HG03139 (cell line): ENCODE measurements at regions not wholly inside any gene's neighbourhood (a gene's known extent, or its start where the extent isn't known, plus 50 kb on each side); places are given as distances from the start of the nearest gene placed in this dataset.

Experiments used
- ATAC-seq: cut with Tn5 transposase; IDR thresholded peaks from one replicate; pipeline ENCODE4 v1.9.1; 2021; ENCODE audit not compliant: unreplicated experiment

DNA sequence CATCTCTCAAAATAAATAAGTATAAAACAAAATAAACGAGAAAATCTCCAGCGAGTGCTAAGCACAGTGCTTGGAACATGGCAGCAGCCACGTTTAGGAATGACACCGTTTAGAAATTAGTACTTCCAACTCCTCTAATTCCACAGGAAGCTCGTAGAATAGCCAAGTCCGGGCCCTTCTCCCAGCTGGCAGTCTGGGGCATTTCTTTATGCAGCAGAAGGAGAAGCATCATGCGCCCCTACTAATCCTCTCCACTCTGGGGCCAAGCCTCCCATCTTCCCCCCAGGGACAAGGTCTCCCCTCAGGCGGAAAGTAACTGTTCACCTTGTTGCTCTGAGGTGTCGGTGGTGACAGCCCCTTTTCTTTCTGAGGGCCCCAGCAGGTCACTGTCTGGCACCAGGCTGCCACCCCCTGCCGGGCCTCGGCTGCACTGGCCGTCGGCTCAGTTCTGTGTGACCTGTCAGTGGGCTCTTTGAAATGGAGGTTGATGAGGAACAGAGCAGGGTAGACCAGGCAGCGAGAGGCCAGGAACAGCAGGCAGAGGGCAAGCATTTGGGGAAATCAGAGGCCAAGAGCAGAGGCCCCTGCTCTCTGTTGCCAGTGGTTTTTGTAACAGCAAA lies 113.5 kb upstream of the WWC1 start:
- no peak for ATAC-seq

DNA sequence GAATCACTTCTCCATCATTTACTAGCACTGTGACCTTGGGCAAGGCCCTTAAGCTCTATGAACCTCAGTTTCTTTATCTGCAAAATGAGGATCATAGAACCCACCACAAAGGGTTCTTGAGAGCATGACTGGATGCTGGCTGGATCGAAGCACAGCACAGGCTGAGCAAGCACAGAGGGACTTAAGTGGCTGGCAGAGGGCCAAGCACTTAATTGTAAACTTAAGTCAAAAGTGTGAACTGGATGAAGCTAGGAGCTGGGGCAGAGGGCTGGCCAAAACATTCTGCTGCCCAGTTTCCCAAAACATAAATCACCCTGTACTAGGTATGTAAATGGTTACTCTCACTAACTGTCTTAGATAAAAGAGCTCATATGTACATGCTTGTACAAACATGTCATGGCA lies 112.3 kb upstream of the WWC1 start:
- no peak for ATAC-seq

DNA sequence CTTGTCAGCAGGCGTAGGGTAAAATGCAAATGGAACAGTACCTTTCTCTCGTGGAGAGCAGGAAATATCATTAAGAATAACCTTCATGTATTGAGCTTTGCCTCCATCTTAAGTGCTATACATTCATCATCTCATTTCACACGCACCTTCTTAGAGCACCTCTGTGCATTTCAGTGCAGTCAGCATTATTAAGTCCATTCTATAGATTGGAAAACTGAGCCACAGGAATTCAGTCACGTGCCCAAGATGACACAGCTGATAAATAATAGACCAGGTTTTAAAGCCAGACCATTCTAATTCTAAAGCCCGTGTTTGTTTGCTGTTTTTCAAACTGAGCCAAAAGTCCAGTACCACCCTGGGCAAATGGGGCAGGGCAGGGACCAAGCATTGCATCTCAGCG lies 109.2 kb upstream of the WWC1 start:
- ATAC-seq: no peak

DNA sequence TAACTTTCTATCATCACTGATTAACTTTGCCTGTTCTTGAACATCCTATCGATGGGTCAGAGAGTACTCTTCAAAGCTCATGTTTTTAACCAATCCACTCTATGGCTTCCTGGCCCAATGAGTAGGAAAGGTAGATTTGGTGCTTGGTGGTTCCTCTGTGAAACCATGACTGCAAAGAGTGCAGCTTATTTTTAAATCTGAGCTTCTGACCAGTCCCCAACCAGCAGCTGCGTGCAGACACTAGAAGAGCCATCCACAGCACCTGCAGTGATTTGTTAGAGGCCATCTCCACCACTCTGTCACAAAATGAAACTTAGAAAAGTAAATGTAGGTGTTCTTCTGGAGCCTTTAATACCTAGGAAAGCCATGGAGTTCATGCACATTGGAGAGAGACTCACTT lies 107.3 kb upstream of the WWC1 start:
- no peak for ATAC-seq

DNA sequence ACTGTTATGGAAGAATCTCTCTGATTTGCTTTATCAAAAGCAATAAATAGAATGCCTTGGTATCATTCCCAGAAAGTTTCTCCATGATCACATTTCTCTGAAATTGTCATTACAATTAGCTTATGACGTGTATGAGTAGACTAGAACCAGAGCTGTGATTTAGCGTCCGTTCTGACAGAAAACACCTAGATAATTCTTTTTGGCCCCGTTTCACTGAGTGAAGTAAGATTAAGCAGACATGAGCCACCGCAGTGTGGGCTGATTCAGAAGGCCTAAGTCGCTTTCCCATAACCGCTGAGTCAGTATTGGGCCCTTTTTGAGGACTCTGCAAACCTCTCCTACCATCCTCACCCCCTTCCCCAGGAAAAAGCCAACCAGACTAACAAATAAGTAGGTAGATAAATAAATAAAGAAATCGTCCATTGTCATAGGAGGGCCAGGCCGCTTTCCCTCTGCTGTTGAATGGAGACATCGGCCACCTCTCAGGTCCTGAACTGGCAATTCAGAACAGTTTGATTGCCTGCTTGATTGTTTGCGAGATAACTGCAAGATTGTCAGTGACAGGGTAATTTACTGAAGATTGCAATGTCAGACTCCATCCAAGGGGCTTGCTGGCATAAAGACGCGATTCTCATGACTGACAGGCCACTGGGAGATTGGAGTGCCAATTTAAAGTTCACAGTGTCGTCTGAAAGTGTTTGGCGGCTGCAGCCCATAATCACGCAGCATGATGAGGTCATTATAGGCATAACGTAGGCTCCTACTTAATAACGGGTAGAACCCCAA lies 105.0 kb upstream of the WWC1 start:
- no peak for ATAC-seq

DNA sequence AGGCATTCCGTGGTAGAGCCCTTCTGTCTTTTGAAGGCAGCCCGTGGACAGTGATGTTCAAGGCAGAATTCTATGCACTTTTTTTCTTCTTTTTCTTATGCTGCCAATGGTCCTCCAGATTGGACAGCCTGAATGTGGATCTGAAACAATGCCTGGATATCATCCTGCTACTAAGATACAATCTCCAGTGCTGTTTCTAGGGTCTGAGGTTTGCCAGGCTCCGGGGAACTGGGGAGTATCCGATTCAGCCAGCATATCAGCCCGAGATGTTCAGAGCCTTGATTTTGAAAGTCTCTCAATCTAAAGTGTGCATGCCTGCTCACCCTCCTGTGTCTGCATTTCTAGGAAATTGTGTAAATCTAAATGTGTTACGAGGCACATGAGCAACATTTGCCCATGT lies 103.8 kb upstream of the WWC1 start:
- ATAC-seq: no peak

DNA sequence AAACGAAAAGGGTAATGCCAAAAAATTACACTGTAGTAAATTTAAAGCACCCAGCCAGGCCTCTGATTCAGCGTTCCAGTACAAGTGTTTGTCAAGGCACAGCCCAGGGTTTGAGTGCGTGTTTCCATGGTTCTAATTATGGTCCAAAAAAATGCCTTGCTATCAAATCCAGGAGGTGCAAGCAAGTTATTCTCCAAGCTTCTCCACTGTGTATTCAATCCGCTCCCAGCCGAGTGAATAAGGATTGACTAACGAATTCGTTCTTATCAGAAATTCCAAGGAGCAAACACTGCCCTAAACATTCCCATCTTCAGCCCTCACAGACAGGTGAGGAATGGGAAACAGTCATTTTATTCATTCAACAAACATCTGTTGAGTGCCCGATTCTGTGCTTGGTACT lies 103.3 kb upstream of the WWC1 start:
- ATAC-seq: no peak

DNA sequence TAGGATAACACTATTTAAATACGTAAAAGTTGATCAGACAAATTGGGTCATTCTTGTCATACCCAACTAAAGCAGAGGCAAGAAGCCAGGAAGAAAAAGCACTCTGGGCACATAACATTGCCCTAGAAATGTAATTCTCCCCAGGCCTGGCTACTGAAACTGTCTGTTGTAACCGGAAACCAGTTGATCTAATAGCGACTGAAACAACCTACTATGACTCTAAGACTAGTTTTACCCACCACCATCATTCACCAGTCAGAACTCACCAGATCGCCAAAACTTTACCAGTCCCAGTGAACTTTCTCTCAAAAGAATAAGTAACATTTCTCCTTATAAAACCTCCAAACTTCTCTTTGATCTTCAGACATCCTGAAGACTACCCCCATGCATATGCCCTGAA lies 99.3 kb upstream of the WWC1 start:
- ATAC-seq: no peak

DNA sequence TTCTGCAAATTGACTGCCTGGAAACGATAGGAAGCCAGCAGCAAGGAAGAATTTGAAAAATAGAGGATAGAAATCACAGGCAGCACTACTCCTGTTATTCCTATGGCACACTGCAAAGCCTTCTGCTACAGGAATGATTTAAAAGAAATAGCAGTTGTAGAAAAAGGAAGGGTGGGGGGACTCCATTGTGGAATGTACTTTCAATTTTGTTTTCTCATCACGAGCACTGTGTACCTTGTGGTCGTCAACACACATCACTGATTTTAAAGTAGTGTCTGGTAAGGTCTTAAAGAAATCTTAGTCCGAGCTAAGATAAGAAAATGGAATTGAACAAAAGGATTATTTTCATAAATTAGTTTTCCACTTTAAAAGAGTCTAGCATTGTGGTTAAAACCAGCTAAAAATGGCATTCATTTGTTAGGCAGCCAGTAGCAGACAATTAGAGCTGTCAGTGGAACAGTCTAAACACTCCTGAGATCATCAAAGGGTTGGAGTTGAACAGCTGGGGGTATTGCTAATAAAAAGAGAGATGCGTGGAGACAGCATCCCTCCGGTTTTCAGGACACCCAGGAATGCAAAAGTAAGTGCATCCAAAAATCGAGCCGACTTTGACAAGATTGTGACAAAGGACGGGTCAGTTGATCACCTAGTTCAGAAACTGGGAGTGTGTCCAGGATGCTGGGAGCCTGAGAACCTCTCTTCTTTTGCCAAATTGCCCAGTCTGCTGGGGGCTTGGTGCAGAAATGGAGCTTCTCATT lies 97.8 kb upstream of the WWC1 start:
- no peak for ATAC-seq

DNA sequence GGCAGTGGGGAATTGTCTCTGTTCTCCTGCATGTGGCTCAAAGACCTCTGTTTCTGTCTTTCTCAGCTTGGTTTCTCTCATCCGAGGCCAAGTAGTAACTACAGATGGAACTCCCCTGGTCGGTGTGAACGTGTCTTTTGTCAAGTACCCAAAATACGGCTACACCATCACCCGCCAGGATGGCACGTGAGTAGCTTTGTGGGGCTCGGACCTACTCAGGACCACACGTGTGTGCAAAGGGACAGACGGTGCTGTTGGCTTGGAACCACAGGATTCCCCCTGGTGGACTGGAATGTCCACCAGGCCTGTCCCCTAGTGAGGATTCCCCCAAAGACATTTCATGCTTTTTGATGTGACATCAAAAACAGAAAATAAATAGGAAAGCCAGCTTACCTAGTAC lies 96.3 kb upstream of the WWC1 start:
- no peak for ATAC-seq

DNA sequence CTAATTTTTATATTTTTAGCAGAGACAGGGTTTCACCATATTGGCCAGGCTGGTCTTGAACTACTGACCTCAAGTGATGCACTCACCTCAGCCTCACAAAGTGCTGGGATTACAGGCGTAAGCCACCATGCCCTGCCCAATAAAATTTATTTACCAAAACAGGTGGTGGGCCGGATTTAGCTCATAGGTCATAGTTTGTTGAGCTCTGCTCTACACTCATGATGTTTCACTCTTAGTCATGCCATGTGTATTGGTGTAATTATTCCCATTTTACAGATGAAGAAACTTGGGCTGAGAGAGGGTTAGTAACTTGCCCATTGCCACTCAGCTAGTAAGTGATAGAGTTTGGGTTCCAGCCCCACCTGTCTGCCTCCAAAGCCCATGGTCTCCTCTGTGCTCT lies 93.1 kb upstream of the WWC1 start:
- ATAC-seq: no peak

DNA sequence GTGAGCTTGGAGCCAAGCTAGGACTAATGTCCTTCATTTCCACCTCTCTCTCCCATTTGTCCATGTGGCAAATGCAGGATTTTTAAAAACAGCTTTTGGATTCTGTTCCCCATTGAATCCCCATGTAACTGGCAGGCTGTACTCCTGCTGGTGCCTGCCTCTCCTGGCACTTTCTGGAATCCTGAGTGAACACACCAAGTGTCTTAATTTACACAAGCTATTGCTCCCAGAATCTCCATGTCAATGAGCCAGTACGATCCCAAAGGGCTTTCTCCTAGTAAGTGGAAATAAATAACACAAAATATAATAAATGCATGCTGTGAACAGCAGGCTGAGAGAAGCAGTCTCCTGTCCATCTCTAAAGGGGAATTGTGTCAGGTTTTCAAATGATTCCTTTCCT lies 88.4 kb upstream of the WWC1 start:
- ATAC-seq: no peak

DNA sequence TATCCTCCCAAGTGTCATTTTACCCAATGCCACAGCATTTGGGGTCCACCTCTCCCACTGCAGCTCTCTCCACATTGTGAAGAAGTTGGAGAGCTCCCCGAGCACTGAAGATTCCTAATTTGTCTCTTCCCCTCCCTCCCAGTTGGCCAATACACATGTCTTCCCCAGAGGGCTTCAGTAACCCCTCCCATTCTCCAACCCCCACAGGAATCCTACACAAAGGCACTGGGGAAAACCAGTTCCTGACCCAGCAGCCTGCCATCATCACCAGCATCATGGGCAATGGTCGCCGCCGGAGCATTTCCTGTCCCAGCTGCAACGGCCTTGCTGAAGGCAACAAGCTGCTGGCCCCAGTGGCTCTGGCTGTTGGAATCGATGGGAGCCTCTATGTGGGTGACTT lies 87.3 kb upstream of the WWC1 start:
- no peak for ATAC-seq

DNA sequence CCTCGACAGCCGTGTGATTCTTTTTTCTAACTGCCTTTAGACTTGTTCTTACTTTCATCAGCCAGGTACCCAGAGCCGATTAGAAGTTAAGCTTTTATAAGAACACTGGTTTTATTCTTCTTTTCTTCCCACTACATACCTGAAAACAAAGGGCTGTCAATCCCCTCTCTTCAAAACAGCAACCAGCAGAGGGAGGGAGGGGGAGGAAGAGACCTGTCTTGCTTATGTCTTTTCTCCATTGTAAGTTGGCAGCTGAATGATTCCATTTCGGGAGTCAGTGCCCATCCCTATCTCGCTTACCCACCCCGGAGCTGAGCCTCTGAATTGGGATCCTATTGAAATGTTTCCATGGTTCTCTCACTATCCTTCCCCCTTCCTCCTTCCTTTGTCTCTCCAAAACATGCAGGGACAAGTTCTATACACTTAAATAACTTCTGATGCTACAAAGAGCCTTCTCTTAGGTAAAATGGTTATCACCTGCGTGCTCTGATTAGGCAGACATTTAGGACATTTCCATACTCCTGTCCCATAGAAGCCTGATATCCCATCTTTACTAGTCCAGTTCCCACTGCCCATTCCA lies 83.9 kb upstream of the WWC1 start:
- no peak for ATAC-seq

DNA sequence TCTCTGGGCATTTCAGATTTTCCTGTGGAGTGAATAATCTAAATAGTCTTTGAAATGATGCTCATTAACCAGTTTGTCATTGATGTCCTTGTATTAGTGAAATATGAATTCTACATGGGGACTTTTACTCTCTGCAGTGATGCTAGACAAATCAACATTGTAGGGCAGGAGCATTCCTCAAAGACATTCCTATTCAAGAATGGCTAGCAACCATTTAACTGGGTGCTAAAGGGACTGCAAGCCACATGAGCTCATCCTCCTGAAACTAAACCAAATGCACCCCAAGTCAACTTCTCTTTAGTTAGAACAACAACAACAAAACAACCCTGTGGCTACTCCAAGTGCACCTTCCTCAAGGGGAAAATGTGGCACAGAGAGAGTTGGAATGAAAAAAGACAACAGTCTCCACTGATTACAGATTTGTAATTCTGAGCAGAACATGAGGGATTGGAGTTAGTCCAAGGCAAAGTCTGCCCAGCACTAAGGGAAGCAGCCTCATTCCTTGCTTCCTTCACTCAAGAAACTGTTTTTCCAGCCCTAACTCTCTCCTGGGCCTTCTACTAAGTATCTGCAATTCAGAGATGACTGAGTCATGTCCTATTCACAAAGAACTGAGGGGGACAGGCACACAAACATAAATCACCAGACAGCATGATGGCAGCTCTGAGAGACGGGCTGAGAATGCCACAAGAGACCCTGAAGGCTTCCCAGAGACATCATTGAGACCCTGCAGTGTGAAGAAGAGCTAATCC lies 82.0 kb upstream of the WWC1 start:
- no peak for ATAC-seq

DNA sequence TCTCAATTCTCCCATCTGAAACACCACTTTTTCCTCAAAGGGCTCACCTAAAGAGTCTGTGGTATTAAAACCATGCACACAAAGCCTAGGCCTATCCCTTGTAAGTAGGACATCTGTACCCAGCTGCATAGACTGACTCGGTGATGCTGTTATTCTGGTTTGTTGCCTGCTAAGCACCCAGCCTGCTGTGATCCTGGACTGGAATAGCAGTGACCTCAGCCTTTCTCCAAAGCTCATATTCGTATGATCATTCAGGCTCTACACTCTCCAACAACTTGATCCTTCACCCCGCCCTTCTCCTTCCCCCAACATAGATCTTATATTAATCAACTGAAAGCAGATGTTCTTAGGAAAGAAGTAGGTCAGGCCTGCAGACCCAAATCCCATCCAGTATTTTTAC lies 81.4 kb upstream of the WWC1 start:
- ATAC-seq: no peak

DNA sequence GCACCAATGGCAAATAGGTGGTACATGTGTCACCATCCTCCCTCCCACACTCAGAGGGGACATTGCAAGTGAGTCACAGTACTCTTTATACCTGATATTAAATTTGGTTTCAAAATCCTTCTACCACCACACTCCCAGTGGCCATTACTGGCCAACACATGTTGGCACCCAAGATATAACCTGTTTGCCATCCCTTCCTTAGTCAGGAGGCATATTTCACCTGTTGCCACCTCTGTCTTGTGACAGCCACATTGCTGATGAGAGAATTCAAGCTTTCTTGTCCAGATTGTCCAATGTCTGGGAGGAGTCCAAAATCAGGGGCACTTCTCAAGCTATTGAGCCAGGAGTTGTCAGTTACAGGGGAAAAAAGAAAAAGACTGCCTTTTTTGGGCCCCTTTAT lies 80.2 kb upstream of the WWC1 start:
- ATAC-seq: no peak

DNA sequence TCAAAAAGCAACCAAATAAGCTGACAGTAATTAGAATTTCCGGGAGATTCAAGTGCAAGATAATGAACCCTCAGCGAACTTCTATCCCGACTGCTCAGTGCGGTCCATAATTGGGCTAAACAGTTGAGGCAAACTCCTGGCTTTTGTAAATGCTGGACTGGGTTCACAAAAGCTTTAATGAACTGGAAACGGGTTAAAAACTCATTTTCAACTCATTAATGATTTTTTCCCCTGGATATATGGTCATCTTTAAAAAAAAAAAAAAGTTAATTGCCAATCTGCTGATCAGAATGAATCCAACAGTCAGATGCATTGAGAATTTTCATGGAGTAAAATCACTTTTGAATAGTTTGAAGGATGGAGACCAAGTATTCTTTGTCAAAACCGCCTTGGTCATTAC lies 79.5 kb upstream of the WWC1 start:
- ATAC-seq: no peak

DNA sequence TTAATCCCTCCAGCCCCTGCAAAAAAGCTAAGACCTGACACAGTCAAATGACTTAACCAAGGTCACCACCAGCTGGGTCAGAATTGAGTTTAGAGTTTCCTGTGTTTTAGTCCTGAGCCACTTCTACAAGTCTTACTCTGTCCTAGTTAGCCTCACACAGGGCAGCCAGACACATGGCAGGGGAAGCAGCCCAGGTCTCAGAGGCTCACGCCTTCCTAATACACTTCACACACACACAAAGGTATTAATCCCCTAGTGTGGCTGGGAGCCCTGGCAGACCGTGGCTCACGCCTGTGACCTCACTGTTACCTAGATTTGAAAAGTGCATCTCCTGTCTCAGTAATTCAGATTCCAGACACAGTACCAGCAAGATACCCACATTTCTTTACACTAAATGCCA lies 77.4 kb upstream of the WWC1 start:
- ATAC-seq: no peak

DNA sequence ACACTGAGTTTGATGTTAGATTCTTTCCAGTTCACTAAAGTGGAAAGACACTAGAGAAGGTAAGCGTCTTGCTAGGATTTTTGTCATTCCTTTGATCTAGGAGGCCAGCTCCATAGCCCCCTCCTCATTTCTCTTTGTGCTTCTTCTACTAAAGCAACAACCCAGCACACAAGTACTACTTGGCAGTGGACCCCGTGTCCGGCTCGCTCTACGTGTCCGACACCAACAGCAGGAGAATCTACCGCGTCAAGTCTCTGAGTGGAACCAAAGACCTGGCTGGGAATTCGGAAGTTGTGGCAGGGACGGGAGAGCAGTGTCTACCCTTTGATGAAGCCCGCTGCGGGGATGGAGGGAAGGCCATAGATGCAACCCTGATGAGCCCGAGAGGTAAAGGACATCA lies 76.6 kb upstream of the WWC1 start:
- ATAC-seq: no peak

DNA sequence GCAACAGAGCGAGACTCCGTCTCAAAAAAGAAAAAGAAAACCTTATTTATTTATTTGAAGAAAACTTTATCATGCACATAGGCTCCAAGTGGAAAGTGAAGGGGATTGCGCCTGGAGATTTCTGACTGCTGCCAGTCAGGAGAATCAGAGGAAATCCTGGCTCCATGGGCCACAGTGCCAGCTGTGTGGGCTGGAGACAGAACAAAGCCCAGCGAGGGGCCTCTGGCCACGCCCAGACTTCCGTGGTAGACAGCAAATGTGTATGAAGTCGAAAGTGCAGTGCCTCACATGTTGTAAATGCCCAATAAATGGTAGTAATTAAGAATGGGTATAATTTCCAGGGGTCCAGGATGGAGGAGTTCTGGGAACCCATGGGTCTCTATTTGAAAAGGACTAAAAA lies 75.8 kb upstream of the WWC1 start:
- no peak for ATAC-seq
